ENCODE measurements at regions not wholly inside any gene's neighbourhood (a gene's known extent, or its start where the extent isn't known, plus 50 kb on each side); places are given as distances from the start of the nearest gene placed in this dataset.

DNA sequence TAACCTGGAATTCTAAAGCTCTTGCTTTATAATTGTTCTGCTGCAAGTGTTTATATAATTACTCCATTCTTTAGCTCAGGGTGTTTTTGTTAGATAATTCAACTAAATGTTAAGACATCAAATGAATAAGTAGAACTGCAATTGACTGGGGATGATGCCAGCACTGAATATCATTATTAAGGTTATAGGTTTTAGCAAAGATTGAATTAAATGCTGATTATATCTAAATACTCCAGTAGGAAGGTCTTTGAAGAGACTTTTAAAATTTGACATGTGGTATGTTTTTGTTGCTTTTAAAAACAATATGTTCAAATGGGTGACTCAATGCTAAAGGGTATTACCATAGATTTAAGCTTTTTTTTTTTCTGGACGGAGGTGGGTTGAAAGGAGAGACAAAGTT, 170.1 kb upstream of the THUMPD2 start:
- H4K20me1 ChIP-seq (replicated peaks; ENCODE audit: control insufficient read depth, insufficient read depth, low read length) = no peaks in the 10 kb centered on the region
- H3K4me3 ChIP-seq = no peak overlapping the region
- H3K4me2 ChIP-seq (ENCODE audit: insufficient read depth, low read length) = no peak overlapping the region
- DNase-seq (ENCODE audit: extremely low read depth in 1 of 4, low spot score in 3 of 4) = no peak
- in situ Hi-C loops (cut with MboI) = no loop called here
- no peaks in the 10 kb centered on the region for H3K27me3 ChIP-seq (ENCODE audit: control insufficient read depth in 2 of 2, insufficient read depth in 2 of 2, low read length in 2 of 2)
- TF ChIP-seq NEUROD1 (IDR thresholded peaks at IDR 0.05; ENCODE audit: borderline replicate concordance, low read depth, low read length, partially characterized antibody) (no peak), CREM (IDR thresholded peaks at IDR 0.05; ENCODE audit: low read depth) (no peak)
- TF ChIP-seq, protein P1, sequence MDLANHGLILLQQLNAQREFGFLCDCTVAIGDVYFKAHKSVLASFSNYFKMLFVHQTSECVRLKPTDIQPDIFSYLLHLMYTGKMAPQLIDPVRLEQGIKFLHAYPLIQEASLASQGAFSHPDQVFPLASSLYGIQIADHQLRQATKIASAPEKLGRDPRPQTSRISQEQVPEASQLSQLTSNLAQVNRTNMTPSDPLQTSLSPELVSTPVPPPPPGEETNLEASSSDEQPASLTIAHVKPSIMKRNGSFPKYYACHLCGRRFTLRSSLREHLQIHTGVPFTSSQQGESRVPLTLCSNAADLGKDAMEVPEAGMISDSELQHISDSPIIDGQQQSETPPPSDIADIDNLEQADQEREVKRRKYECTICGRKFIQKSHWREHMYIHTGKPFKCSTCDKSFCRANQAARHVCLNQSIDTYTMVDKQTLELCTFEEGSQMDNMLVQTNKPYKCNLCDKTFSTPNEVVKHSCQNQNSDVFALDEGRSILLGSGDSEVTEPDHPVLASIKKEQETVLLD (IDR thresholded peaks at IDR 0.05) = no peak
- intact Hi-C loops (cut with micrococcal nuclease) = no loop called here
- no peak overlapping the region for H3K9ac ChIP-seq (ENCODE audit: insufficient read depth in 1 of 2, low read depth in 2 of 2, low read length in 2 of 2)
- 0% methylated on average over 1 of the region's 1 CpG for WGBS (ENCODE audit: insufficient coverage, low coverage, missing lambda C conversion rate)
- BruUV-seq (replicated peaks) = no TSS peak
- FAIRE-seq = no peak
- no peaks in the 10 kb centered on the region for H3K9me3 ChIP-seq (replicated peaks; ENCODE audit: control insufficient read depth, insufficient read depth, low read depth, low read length)
- ChIA-PET CTCF (ENCODE audit: low intra/inter-chr PET ratio) (no interaction called here), POLR2A (interaction anchor here (0.6 kb wide), 1 partner anchor 734 kb away, joined by 3 read pairs; no protein-coding TSS in a partner anchor)
- no peak for ATAC-seq
- H3K27ac ChIP-seq (ENCODE audit: extremely low read depth, low read depth, low read length) = no peak overlapping the region
- no peaks in the 10 kb centered on the region for H3K36me3 ChIP-seq (ENCODE audit: control insufficient read depth, insufficient read depth, low read length)
- H3K9me1 ChIP-seq (ENCODE audit: control insufficient read depth, insufficient read depth, low read length) = no peaks in the 10 kb centered on the region
- no peaks in the 10 kb centered on the region for H3K79me2 ChIP-seq (ENCODE audit: control insufficient read depth, insufficient read depth, low read length)
- H2AFZ ChIP-seq (ENCODE audit: low read depth, low read length) = no peak overlapping the region
- H3K4me1 ChIP-seq (replicated peaks in 1 of 2; ENCODE audit: control insufficient read depth in 2 of 2, insufficient read depth in 2 of 2, low read length in 2 of 2) = no peaks in the 10 kb centered on the region

DNA sequence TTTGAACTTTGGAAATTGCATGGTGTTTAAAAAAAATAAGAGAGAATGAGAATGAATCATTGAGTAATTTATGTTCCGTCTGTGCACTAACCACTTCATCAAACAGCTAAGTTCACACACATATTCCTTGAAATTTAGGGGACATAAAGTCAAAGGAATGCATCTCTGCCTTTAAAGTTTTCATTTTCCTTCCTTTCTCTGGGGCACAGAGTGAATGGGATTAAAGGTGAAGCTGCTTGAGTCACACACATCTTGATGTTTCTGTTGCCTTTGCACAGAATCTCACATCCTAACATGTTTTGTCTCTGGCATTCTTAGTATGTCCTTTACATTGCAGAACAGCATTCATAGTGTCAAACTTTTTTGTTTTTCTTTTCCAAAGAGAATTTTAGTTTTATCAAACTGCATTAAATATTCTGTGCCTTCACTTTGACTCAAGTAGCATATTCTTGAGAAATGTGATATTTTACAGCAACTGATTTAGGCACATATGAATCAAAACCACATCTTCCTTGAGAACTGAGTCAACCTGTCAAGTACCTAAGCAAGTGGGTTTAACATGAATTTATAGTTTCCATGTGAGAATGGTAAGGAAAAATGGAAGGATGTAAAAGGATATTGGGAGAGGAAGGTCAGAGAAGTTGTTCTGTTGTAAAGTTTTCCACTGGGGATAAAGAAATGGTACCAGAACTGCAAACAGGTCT, 169.1 kb upstream of the THUMPD2 start:
- H3K9me1 ChIP-seq (ENCODE audit: control insufficient read depth, insufficient read depth, low read length) = no peaks in the 10 kb centered on the region
- FAIRE-seq = no peak
- ATAC-seq = no peak
- no peaks in the 10 kb centered on the region for H3K27me3 ChIP-seq (ENCODE audit: control insufficient read depth in 2 of 2, insufficient read depth in 2 of 2, low read length in 2 of 2)
- ChIA-PET POLR2A (interaction anchor here (0.6 kb wide), 1 partner anchor 735 kb away, joined by 3 read pairs; no protein-coding TSS in a partner anchor), CTCF (ENCODE audit: low intra/inter-chr PET ratio) (no interaction called here)
- H3K36me3 ChIP-seq (ENCODE audit: control insufficient read depth, insufficient read depth, low read length) = no peaks in the 10 kb centered on the region
- no peak overlapping the region for H3K9ac ChIP-seq (ENCODE audit: insufficient read depth in 1 of 2, low read depth in 2 of 2, low read length in 2 of 2)
- no peak for DNase-seq (ENCODE audit: extremely low read depth in 1 of 4, low spot score in 3 of 4)
- H3K27ac ChIP-seq (ENCODE audit: extremely low read depth, low read depth, low read length) = no peak overlapping the region
- H3K4me2 ChIP-seq (ENCODE audit: insufficient read depth, low read length) = no peak overlapping the region
- WGBS (ENCODE audit: insufficient coverage, low coverage, missing lambda C conversion rate) = 0% methylated on average over 1 of the region's 1 CpG
- H3K4me3 ChIP-seq = no peak overlapping the region
- no peaks in the 10 kb centered on the region for H3K79me2 ChIP-seq (ENCODE audit: control insufficient read depth, insufficient read depth, low read length)
- H2AFZ ChIP-seq (ENCODE audit: low read depth, low read length) = no peak overlapping the region
- no peaks in the 10 kb centered on the region for H3K4me1 ChIP-seq (replicated peaks in 1 of 2; ENCODE audit: control insufficient read depth in 2 of 2, insufficient read depth in 2 of 2, low read length in 2 of 2)
- H4K20me1 ChIP-seq (replicated peaks; ENCODE audit: control insufficient read depth, insufficient read depth, low read length) = no peaks in the 10 kb centered on the region
- intact Hi-C loops (cut with micrococcal nuclease) = no loop called here
- in situ Hi-C loops (cut with MboI) = no loop called here
- no peaks in the 10 kb centered on the region for H3K9me3 ChIP-seq (replicated peaks; ENCODE audit: control insufficient read depth, insufficient read depth, low read depth, low read length)
- BruUV-seq (replicated peaks) = no TSS peak
- TF ChIP-seq FOXK2 (conservative IDR thresholded peaks at IDR 0.05 in 1 of 2, IDR thresholded peaks at IDR 0.05 in 1 of 2; ENCODE audit: low read depth in 2 of 2) (no peak), ZNF140 (CRISPR knock-in tag; IDR thresholded peaks at IDR 0.05) (no peak), ZKSCAN1 (IDR thresholded peaks at IDR 0.05; ENCODE audit: low read depth, low read length) (no peak)
- TF ChIP-seq, protein P2, sequence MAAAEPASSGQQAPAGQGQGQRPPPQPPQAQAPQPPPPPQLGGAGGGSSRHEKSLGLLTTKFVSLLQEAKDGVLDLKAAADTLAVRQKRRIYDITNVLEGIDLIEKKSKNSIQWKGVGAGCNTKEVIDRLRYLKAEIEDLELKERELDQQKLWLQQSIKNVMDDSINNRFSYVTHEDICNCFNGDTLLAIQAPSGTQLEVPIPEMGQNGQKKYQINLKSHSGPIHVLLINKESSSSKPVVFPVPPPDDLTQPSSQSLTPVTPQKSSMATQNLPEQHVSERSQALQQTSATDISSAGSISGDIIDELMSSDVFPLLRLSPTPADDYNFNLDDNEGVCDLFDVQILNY (CRISPR knock-in tag; IDR thresholded peaks at IDR 0.05) = no peak
